HCT116 (cell line): ENCODE measurements at regions not wholly inside any gene's neighbourhood (a gene's known extent, or its start where the extent isn't known, plus 50 kb on each side); places are given as distances from the start of the nearest gene placed in this dataset.

Source experiments
- CEBPB ChIP-seq: IDR thresholded peaks from 2 replicates; pipeline ENCODE4 v1.6.1; 2012; ENCODE audit warnings: low read depth
- CTCF ChIP-seq, 3 experiments: fragments of 200-600 bp in 1 of 3; sonication (generic) in 1 of 3; IDR thresholded peaks in 2 of 3; conservative IDR thresholded peaks in 1 of 3; 2 replicates each; pipeline ENCODE4 v1.5.1; 2012 to 2017; ENCODE audit warnings: low read depth in 2 of 3, low read length in 2 of 3, antibody characterized with exemption in 1 of 3, borderline replicate concordance in 1 of 3, control low read depth in 1 of 3, mild to moderate bottlenecking in 1 of 3, mixed read lengths in 1 of 3, mixed run types in 1 of 3, moderate library complexity in 1 of 3; ENCODE audit not compliant: insufficient read depth in 1 of 3
- EZH2 ChIP-seq: fragments of 200-600 bp; sonication (generic); IDR thresholded peaks from 2 replicates; pipeline ENCODE4 v1.6.1; 2017; ENCODE audit warnings: antibody characterized with exemption, mixed run types
- EZH2phosphoT487 ChIP-seq: fragments of 200-600 bp; IDR thresholded peaks from 2 replicates; pipeline ENCODE4 v1.6.1; 2018; ENCODE audit warnings: antibody characterized with exemption, borderline replicate concordance
- POLR2A ChIP-seq: IDR thresholded peaks from 2 replicates; pipeline ENCODE4 v1.7.0; 2011; ENCODE audit warnings: borderline replicate concordance; ENCODE audit not compliant: insufficient read depth, insufficient read length; ENCODE audit errors: extremely low read depth
- POLR2AphosphoS5 ChIP-seq: IDR thresholded peaks from 2 replicates; pipeline ENCODE4 v1.6.1; 2011; ENCODE audit warnings: mild to moderate bottlenecking, low read depth, low read length, moderate library complexity
- YY1 ChIP-seq: IDR thresholded peaks from 2 replicates; pipeline ENCODE4 v1.6.1; 2011; ENCODE audit warnings: low read length, low read depth, moderate library complexity, mild to moderate bottlenecking; ENCODE audit not compliant: insufficient replicate concordance; ENCODE audit errors: extremely low read depth

- TF ChIP-seq EZH2, result no peak
- TF ChIP-seq CTCF (IDR thresholded peaks at IDR 0.05 in 2 of 3, conservative IDR thresholded peaks at IDR 0.05 in 1 of 3; ENCODE audit: borderline replicate concordance in 1 of 3, insufficient read depth in 1 of 3, low read depth in 2 of 3, low read length in 2 of 3), result no peak
- no peak for TF ChIP-seq POLR2AphosphoS5
- no peak for TF ChIP-seq POLR2A
- no peak for TF ChIP-seq CEBPB
- TF ChIP-seq EZH2phosphoT487, result no peak
- no peak for TF ChIP-seq YY1
These were observed 167.6 kb upstream of the TUSC1 start for GRCh38 chr9:25845867-25846266.
